Activated T-helper 2 cell treated with anti-CD3 and anti-CD28 coated beads, Interferon-gamma antibody, Interleukin-2, Interleukin-4, amounts not matched to agents 10 μg/mL and 5 μg/mL and 100 μg/mL, durations not matched to agents 14 hours and 24 hours and 36 hours (primary cell): ENCODE measurements at regions not wholly inside any gene's neighbourhood (a gene's known extent, or its start where the extent isn't known, plus 50 kb on each side); places are given as distances from the start of the nearest gene placed in this dataset.
"Not testable (repeated sequence)": the region's sequence is repeated elsewhere in the genome, so short reads cannot be mapped to it uniquely, and the experiment has no call there.

Source experiments
- DNase-seq: peaks from one replicate; pipeline ENCODE4 v3.0.0; 2021; ENCODE audit warnings: low spot score
- H3K27ac Mint-ChIP-seq: one replicate; pipeline ENCODE4 v1.8.0; 2021; ENCODE audit warnings: mixed read lengths
- H3K27me3 Mint-ChIP-seq: one replicate; pipeline ENCODE4 v1.8.0; 2021; ENCODE audit warnings: low read depth, mixed read lengths
- H3K36me3 Mint-ChIP-seq: one replicate; pipeline ENCODE4 v1.8.0; 2021; ENCODE audit warnings: low read depth, mixed read lengths
- H3K4me1 Mint-ChIP-seq: one replicate; pipeline ENCODE4 v1.8.0; 2021; ENCODE audit warnings: low read depth, mixed read lengths
- H3K4me3 Mint-ChIP-seq: one replicate; pipeline ENCODE4 v1.8.0; 2021; ENCODE audit warnings: low read depth, mild to moderate bottlenecking, moderate library complexity, mixed read lengths
- H3K9me3 Mint-ChIP-seq: one replicate; pipeline ENCODE4 v1.8.0; 2021; ENCODE audit warnings: mixed read lengths
- intact Hi-C: fragments of 100-400 bp; cut with micrococcal nuclease; formaldehyde crosslinking; loops from one replicate; pipeline ENCODE4 v1.15.1; 2023

DNA sequence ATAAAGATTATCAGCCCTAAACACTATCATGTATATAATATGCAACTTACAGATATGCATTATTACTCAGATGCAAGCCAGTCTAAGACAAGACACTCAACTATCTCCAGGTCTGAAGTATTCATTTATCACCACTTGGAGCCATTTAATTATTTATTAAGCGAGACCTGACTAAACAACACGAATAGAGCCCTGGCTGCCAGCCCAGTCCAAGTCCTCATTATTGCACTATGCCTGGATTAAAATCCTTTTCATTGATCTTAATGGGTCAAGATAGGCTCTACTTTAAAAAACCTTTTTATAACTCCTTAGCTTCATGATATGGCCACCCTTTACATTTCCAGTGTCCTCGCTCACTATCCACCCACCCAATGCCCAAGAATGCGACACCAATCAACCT, 183.1 kb upstream of the MARCKS start:
- no peaks in the 10 kb centered on the region for H3K27me3 Mint-ChIP-seq
- no peaks in the 10 kb centered on the region for H3K4me1 Mint-ChIP-seq
- H3K4me3 Mint-ChIP-seq: no peak overlapping the region
- H3K36me3 Mint-ChIP-seq: no peaks in the 10 kb centered on the region
- H3K27ac Mint-ChIP-seq: no peak overlapping the region
- intact Hi-C loops: no loop called here
- H3K9me3 Mint-ChIP-seq: no peaks in the 10 kb centered on the region
- no peak for DNase-seq

DNA sequence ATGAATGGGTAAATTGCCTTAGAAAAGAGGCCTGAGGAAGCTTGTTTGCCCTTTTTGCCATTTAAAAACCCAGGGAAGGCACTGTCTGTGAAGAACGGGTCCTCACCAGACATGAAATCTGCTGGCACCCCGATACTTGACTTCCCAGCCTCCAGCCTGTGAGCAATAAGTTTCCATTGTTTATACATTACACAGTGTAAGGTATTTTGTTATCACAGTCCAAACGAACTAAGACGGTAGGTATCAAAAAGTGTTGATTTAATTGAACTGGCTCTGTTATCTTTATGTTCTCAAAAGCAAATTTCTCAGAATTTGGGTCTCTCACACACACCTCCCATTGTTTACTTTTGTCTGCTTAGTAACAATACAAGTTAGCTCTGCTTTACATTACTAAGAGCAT, 181.1 kb upstream of the MARCKS start:
- intact Hi-C loops: no loop called here
- H3K4me3 Mint-ChIP-seq: no peak overlapping the region
- no peak overlapping the region for H3K27ac Mint-ChIP-seq
- H3K9me3 Mint-ChIP-seq: no peaks in the 10 kb centered on the region
- no peaks in the 10 kb centered on the region for H3K4me1 Mint-ChIP-seq
- DNase-seq: no peak
- no peaks in the 10 kb centered on the region for H3K36me3 Mint-ChIP-seq
- H3K27me3 Mint-ChIP-seq: no peaks in the 10 kb centered on the region

DNA sequence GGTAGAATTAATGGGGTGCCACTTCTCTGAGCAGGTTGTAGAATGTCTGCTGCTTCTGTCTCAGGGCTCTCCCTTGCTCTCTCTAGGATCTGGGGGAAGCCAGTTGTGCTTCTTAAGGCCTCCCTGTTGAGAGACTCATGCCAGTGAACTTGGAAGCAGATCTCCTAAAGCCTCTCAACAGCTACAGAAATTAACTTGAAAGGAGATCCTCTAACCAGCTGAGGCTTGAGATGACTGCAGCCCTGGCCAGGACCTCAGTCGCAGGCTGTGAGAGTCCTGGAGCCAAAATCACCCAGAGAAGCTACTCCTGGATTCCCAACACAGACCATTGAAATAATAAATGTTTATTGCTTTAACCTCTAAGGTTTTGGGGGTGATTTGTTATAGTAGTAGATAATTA, 180.2 kb upstream of the MARCKS start:
- H3K4me3 Mint-ChIP-seq: no peak overlapping the region
- H3K4me1 Mint-ChIP-seq: no peaks in the 10 kb centered on the region
- intact Hi-C loops: no loop called here
- DNase-seq: no peak
- H3K27me3 Mint-ChIP-seq: no peaks in the 10 kb centered on the region
- H3K27ac Mint-ChIP-seq: no peak overlapping the region
- no peaks in the 10 kb centered on the region for H3K9me3 Mint-ChIP-seq
- H3K36me3 Mint-ChIP-seq: no peaks in the 10 kb centered on the region

DNA sequence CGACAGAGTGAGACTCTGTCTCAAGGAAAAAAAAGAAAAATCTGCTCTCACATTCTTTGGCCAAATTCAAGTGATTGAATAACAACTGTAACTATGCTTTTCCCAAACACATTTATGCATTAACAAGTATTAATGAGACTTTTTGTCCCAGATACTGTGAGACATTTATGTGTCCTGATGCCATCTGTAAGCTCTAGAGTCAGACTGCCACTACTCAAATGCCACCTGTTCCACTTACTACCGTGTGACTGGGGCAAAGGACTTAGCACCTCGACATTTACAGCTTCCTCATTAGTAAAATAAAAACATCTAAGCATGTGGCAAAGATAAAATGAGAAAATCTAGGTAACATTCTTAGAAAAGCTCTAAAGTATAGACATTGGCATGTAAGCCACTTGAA, 178.1 kb upstream of the MARCKS start:
- H3K27ac Mint-ChIP-seq: no peak overlapping the region
- no peaks in the 10 kb centered on the region for H3K27me3 Mint-ChIP-seq
- no peaks in the 10 kb centered on the region for H3K9me3 Mint-ChIP-seq

DNA sequence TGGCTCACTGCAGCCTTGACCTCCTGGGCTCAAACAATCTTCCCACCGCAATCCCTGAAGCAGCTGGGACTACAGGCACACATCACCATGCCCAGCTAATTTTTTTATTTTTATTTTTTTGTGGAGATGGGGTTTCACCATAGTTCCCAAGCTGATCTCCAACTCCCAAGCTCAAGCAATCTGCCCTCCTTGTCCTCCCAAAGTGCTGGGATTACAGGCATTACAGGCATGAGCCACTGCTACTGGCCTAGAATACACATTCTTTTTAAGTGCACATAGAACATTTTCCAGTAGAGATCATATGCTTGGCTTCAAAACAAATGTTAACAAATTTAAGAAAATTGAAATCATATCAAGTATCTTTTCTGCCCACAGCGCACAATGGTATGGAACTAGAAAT, 176.8 kb upstream of the MARCKS start:
- Mint-ChIP-seq H3K4me1 (no peaks in the 10 kb centered on the region), H3K4me3 (no peak overlapping the region), H3K27me3 (no peaks in the 10 kb centered on the region), H3K36me3 (no peaks in the 10 kb centered on the region), H3K27ac (no peak overlapping the region), H3K9me3 (no peaks in the 10 kb centered on the region)
- no peak for DNase-seq
- intact Hi-C loops: no loop called here

More for the DNA sequence above, 178.1 kb upstream of the MARCKS start:
- intact Hi-C loops: no loop called here
- Mint-ChIP-seq H3K4me3 (no peak overlapping the region), H3K4me1 (no peaks in the 10 kb centered on the region), H3K36me3 (no peaks in the 10 kb centered on the region)
- DNase-seq: no peak

DNA sequence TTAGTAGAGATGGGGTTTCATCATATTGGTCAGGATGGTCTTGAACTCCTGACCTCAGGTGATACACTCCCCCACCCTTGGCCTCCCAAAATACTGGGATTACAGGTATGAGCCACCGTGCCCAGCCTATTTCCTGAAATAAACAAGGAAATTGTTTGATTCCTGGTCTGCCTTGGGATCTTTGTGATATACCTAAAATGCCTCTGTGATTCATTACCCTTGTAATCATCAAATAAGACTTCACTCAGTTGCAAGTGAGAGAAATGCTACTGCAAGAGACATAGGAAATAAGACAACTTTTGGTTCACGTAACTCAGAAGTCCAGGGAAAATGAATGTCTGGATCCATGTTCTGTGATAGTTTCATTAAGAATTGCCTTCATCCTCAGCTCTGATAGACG, 173.2 kb upstream of the MARCKS start:
- Mint-ChIP-seq H3K9me3 (no peaks in the 10 kb centered on the region), H3K27me3 (no peaks in the 10 kb centered on the region), H3K36me3 (no peaks in the 10 kb centered on the region), H3K4me1 (no peaks in the 10 kb centered on the region), H3K4me3 (no peak overlapping the region), H3K27ac (no peak overlapping the region)
- intact Hi-C loops: no loop called here
- no peak for DNase-seq

DNA sequence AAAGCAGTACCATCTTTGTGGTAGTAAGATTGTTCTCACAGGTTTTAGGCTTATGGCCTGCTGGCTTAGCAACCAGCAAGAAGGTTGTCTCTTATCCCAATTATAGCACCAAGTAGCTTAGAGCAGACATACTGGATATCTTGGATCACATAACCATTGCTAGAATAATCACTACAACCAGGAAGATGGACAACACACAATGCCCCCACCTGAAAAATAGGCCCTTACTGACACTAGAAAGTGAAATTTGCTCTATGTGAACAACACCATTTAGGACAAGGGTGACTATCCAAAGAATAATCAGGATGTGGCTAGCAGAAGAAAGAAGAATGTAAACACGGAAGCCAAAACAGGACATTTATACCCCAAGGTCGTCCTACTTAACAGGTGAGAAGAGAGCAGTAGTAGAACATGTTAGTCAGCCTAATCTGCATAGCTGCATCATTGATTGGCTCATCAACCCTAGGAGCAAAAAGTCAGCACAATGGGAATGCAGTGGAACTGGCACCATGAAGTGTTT, 172.7 kb upstream of the MARCKS start:
- Mint-ChIP-seq H3K27ac (no peak overlapping the region), H3K4me3 (no peak overlapping the region), H3K9me3 (no peaks in the 10 kb centered on the region), H3K36me3 (no peaks in the 10 kb centered on the region), H3K4me1 (no peaks in the 10 kb centered on the region), H3K27me3 (no peaks in the 10 kb centered on the region)
- no peak for DNase-seq
- intact Hi-C loops: no loop called here

DNA sequence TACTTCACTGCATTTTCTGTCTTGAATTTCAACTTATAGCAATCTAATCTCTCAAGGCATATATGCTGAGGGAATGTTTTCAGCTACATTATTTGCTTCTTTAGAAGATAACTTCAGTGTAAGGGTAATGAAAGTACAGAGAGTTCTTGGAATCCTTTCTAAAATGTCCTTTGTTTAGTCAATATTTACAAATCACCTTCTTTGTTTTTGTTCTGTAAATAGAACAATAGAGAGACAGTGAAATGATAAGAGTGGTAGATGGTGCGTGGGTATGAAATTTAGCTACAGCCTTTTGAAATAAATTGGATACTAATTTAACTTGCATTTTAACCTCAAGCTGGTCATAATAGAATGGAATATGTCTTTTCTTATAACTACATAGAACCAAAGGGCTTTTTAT, 171.1 kb upstream of the MARCKS start:
- intact Hi-C loops: no loop called here
- Mint-ChIP-seq H3K27me3 (no peaks in the 10 kb centered on the region), H3K4me3 (no peak overlapping the region), H3K4me1 (no peaks in the 10 kb centered on the region), H3K27ac (no peak overlapping the region), H3K9me3 (no peaks in the 10 kb centered on the region), H3K36me3 (no peaks in the 10 kb centered on the region)
- no peak for DNase-seq

DNA sequence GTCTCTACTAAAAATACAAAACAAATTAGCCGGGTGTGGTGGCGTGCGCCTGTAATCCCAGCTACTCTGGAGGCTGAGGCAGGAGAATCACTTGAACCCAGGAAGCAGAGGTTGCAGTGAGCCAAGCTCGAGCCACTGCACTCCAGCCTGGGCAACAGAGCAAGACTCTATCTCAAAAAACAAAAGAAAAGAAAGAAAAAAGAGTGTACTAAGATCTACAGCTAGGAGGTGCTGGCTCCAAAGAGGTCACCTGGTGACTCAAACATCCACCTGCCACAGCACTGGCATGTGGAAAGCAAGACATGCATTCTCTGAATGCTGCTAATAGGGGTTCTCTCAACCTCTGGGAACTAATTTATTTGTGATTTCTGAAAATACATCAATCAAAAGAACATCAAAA, 167.5 kb upstream of the MARCKS start:
- H3K4me1 Mint-ChIP-seq, H3K4me3 Mint-ChIP-seq, DNase-seq, intact Hi-C loops, H3K27me3 Mint-ChIP-seq, H3K36me3 Mint-ChIP-seq, H3K27ac Mint-ChIP-seq, H3K9me3 Mint-ChIP-seq: not testable (repeated sequence)

DNA sequence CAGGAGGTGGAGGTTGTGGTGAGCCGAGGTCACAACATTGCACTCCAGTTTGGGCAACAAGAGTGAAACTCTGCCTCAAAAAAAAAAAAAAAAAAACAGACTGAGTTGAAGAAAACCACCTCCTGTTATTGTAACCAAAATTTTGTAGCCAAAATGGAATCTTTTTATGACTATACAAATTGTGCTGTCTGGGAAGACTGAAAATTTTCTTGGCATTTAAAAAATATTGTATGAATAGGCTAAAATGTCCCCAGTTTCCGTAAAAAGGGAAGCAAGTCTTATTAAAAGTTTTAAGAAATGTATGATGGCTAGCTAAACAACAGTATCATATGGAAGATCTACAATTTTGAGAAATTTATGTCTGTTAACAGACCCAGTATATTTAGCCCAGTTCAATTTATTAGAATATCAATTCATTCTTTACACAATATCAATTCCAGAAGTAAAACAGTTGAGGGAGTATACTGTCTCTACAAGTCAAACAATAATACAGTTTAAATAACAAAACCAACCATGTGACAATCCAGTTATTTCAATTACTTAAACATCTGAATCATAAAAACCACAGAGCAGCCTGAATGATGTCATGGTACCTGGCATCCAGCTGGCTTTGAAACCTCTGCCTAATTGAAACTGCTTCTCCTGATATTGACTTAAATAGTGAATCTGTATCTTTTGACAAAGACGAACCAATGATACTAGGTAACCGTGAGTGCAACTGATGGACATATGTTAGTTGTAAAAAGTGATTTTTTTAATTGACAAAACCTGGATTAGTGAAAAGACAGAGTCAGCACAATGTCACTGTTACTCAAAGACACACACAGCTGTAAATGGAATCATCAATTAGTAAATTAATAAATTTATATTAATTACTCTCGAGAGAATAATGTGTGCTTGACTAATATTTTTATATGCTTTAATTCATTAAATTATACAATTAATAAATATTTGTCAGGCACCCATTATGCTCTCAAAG, 166.6 kb upstream of the MARCKS start:
- intact Hi-C loops: no loop called here
- DNase-seq: no peak
- Mint-ChIP-seq H3K27me3 (no peaks in the 10 kb centered on the region), H3K9me3 (no peaks in the 10 kb centered on the region), H3K27ac (no peak overlapping the region), H3K4me1 (no peaks in the 10 kb centered on the region), H3K4me3 (no peak overlapping the region), H3K36me3 (no peaks in the 10 kb centered on the region)

DNA sequence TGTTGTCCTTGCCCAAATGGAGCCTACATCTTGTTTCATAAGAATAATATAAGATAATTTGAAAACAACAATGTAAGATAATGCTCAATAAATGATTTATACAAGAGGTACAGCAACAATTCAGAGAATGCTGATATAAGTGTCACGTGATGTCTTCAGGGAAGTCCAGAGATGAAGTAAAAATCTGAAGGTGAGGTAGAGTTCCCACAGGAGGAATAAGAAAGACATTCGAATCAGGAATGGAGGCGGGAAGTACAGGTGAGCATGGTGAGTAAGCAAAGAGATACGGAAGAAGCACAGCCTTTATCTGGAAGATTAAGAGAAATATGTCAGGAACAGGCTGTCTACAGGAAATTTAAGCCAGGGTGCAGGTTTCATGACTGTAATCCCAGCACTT, 165.9 kb upstream of the MARCKS start:
- no peaks in the 10 kb centered on the region for H3K27me3 Mint-ChIP-seq
- no peaks in the 10 kb centered on the region for H3K4me1 Mint-ChIP-seq
- no peaks in the 10 kb centered on the region for H3K36me3 Mint-ChIP-seq
- intact Hi-C loops: no loop called here
- DNase-seq: no peak
- H3K27ac Mint-ChIP-seq: no peak overlapping the region
- H3K9me3 Mint-ChIP-seq: no peaks in the 10 kb centered on the region
- no peak overlapping the region for H3K4me3 Mint-ChIP-seq

DNA sequence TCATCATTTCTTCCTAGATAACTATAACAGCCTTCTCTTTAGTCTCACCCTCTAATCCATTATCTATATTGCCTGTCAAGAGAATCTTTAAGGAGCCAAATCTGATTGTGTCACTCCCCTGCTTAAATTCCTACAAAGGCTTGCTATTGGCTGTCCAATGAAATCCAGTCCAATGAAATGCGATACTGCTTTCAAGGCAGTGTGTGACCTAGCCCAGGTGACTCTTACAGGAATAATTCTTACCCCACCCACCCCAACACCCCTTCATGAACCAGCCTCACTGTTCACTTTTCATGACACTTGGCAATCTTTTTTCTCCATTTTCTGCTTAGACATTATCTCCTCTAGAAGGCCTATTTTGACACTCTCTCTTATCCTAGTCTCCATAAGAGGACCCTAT, 163.3 kb upstream of the MARCKS start:
- intact Hi-C loops: no loop called here
- no peaks in the 10 kb centered on the region for H3K27me3 Mint-ChIP-seq
- no peaks in the 10 kb centered on the region for H3K4me1 Mint-ChIP-seq
- no peak overlapping the region for H3K27ac Mint-ChIP-seq
- DNase-seq: no peak
- no peak overlapping the region for H3K4me3 Mint-ChIP-seq
- no peaks in the 10 kb centered on the region for H3K36me3 Mint-ChIP-seq
- H3K9me3 Mint-ChIP-seq: no peaks in the 10 kb centered on the region

DNA sequence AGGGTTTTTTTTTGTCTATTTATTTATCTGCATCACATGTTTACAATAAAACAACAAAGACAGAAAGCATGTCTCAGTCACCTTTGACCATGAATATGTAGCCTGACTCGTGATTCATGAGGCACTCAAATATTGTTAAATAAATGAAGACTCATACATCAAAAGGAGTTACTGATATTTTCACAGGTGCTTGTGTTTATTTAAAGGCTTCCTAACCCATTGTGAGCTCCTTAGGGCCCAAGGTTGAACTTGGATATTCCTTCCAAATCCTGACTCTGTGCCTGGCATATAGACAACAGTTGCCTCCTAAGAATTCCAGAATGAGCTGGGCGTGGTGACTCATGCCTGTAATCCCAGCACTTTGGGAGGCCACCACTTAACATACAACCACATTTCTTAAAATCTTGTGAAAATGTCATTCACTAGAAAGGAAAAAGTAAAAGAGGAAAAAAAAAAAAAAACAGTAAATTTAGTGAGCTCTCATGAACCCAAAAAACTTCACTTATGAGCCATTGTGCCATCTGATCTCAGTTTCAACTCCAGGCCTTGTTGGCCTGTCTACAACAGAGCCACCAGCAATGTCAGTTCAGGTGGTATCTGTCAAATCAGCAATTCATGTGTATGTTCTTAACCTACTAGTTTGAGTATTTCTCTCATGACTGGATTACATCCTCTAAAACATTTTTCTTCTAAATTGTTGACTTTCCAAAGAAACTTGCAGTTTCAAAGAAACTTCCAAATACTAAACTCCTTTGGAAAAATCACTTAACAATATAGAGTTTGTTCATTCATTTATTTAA, 162.7 kb upstream of the MARCKS start:
- intact Hi-C loops: no loop called here
- Mint-ChIP-seq H3K4me3 (no peak overlapping the region), H3K4me1 (no peaks in the 10 kb centered on the region), H3K27me3 (no peaks in the 10 kb centered on the region), H3K9me3 (no peaks in the 10 kb centered on the region), H3K36me3 (no peaks in the 10 kb centered on the region), H3K27ac (no peak overlapping the region)
- DNase-seq: no peak
